MM.1S (cell line): ENCODE measurements at regions not wholly inside any gene's neighbourhood (a gene's known extent, or its start where the extent isn't known, plus 50 kb on each side); places are given as distances from the start of the nearest gene placed in this dataset.
A peak's percentile ranks its signal among the peaks of the same experiment; 100 is the strongest.

Experiments
- CTCF ChIP-seq: fragments of 300-600 bp; sonication (generic); IDR thresholded peaks from 2 replicates; pipeline ENCODE4 v1.5.1; 2016; ENCODE audit warnings: antibody characterized with exemption, low read length, mixed read lengths
- EZH2 ChIP-seq: fragments of 300-600 bp; sonication (generic); optimal IDR thresholded peaks from 2 replicates; pipeline ENCODE3; 2017; ENCODE audit warnings: low read depth, mild to moderate bottlenecking, antibody characterized with exemption, low read length, mixed read lengths

GRCh38 chr9:75200892-75201470 is 112.7 kb downstream of the OSTF1 start:
- TF ChIP-seq CTCF (peak; percentile 68), EZH2 (no peak)
